ENCODE measurements at regions not wholly inside any gene's neighbourhood (a gene's known extent, or its start where the extent isn't known, plus 50 kb on each side); places are given as distances from the start of the nearest gene placed in this dataset.

- no peak for DNase-seq (ENCODE audit: low read depth, low spot score)
- no peak for TF ChIP-seq EZH2 (IDR thresholded peaks at IDR 0.05; ENCODE audit: low read length)
- TF ChIP-seq CTCF (optimal IDR thresholded peaks at IDR 0.05 in 1 of 3, IDR thresholded peaks at IDR 0.05 in 1 of 3, conservative IDR thresholded peaks at IDR 0.05 in 1 of 3; ENCODE audit: extremely low read depth in 1 of 3, insufficient read depth in 2 of 3, low read length in 3 of 3) = no peak
- Histone ChIP-seq H3K4me2 (ENCODE audit: control insufficient read depth, extremely low read depth, insufficient read depth, low read depth, low read length) (no peak overlapping the region), H3K9ac (ENCODE audit: control insufficient read depth, extremely low read depth, insufficient read depth, low read length) (no peak overlapping the region), H3K9me3 (ENCODE audit: control insufficient read depth, low read depth, low read length) (no peaks in the 10 kb centered on the region), H3K36me3 (ENCODE audit: control insufficient read depth in 2 of 2, extremely low read depth in 1 of 2, insufficient read depth in 2 of 2, low read length in 2 of 2) (no peaks in the 10 kb centered on the region), H3K27me3 (ENCODE audit: control insufficient read depth, extremely low read depth, insufficient read depth, low read length) (no peaks in the 10 kb centered on the region), H3K9me1 (ENCODE audit: control insufficient read depth, extremely low read depth, insufficient read depth, low read length) (no peaks in the 10 kb centered on the region), H4K20me1 (ENCODE audit: control insufficient read depth, extremely low read depth, insufficient read depth, low read length) (no peaks in the 10 kb centered on the region), H2AFZ (ENCODE audit: control insufficient read depth, low read length) (no peak overlapping the region), H3K27ac (ENCODE audit: control insufficient read depth, insufficient read depth, low read length) (no peak overlapping the region), H3K4me3 (ENCODE audit: control insufficient read depth in 2 of 3, extremely low read depth in 1 of 3, insufficient read depth in 2 of 3, low read depth in 1 of 3, low read length in 3 of 3) (no peak overlapping the region), H3K4me1 (ENCODE audit: control insufficient read depth, extremely low read depth, insufficient read depth, low read length) (no peaks in the 10 kb centered on the region), H3K79me2 (ENCODE audit: control insufficient read depth, insufficient read depth, low read length) (no peaks in the 10 kb centered on the region)
- FAIRE-seq = no peak
- dilution Hi-C loops (cut with MboI; ENCODE audit: extremely low pct_ligation_motif_present, low sequenced_read_pairs) = no loop called here
Measured at GRCh38 chr3:181317508-181317907, 328.0 kb upstream of the DNAJC19 start.

GRCh38 chr3:181316482-181316881, 326.9 kb upstream of the DNAJC19 start:
- H3K4me2 ChIP-seq (ENCODE audit: control insufficient read depth, extremely low read depth, insufficient read depth, low read depth, low read length) = no peak overlapping the region
- no peaks in the 10 kb centered on the region for H3K36me3 ChIP-seq (ENCODE audit: control insufficient read depth in 2 of 2, extremely low read depth in 1 of 2, insufficient read depth in 2 of 2, low read length in 2 of 2)
- TF ChIP-seq CTCF (optimal IDR thresholded peaks at IDR 0.05 in 1 of 3, IDR thresholded peaks at IDR 0.05 in 1 of 3, conservative IDR thresholded peaks at IDR 0.05 in 1 of 3; ENCODE audit: extremely low read depth in 1 of 3, insufficient read depth in 2 of 3, low read length in 3 of 3) (no peak), EZH2 (IDR thresholded peaks at IDR 0.05; ENCODE audit: low read length) (no peak)
- no peaks in the 10 kb centered on the region for H3K4me1 ChIP-seq (ENCODE audit: control insufficient read depth, extremely low read depth, insufficient read depth, low read length)
- H4K20me1 ChIP-seq (ENCODE audit: control insufficient read depth, extremely low read depth, insufficient read depth, low read length) = no peaks in the 10 kb centered on the region
- no peak overlapping the region for H3K4me3 ChIP-seq (ENCODE audit: control insufficient read depth in 2 of 3, extremely low read depth in 1 of 3, insufficient read depth in 2 of 3, low read depth in 1 of 3, low read length in 3 of 3)
- dilution Hi-C loops (cut with MboI; ENCODE audit: extremely low pct_ligation_motif_present, low sequenced_read_pairs) = no loop called here
- DNase-seq (ENCODE audit: low read depth, low spot score) = no peak
- no peaks in the 10 kb centered on the region for H3K9me1 ChIP-seq (ENCODE audit: control insufficient read depth, extremely low read depth, insufficient read depth, low read length)
- no peak overlapping the region for H3K27ac ChIP-seq (ENCODE audit: control insufficient read depth, insufficient read depth, low read length)
- H3K9ac ChIP-seq (ENCODE audit: control insufficient read depth, extremely low read depth, insufficient read depth, low read length) = no peak overlapping the region
- H3K9me3 ChIP-seq (ENCODE audit: control insufficient read depth, low read depth, low read length) = no peaks in the 10 kb centered on the region
- no peak for FAIRE-seq
- H2AFZ ChIP-seq (ENCODE audit: control insufficient read depth, low read length) = no peak overlapping the region
- no peaks in the 10 kb centered on the region for H3K27me3 ChIP-seq (ENCODE audit: control insufficient read depth, extremely low read depth, insufficient read depth, low read length)
- no peaks in the 10 kb centered on the region for H3K79me2 ChIP-seq (ENCODE audit: control insufficient read depth, insufficient read depth, low read length)
